GM21619 (cell line): ENCODE measurements at regions not wholly inside any gene's neighbourhood (a gene's known extent, or its start where the extent isn't known, plus 50 kb on each side); places are given as distances from the start of the nearest gene placed in this dataset.

ENCODE experiments used
- ATAC-seq: cut with Tn5 transposase; IDR thresholded peaks from one replicate; pipeline ENCODE4 v1.9.1; 2021; ENCODE audit not compliant: unreplicated experiment

DNA sequence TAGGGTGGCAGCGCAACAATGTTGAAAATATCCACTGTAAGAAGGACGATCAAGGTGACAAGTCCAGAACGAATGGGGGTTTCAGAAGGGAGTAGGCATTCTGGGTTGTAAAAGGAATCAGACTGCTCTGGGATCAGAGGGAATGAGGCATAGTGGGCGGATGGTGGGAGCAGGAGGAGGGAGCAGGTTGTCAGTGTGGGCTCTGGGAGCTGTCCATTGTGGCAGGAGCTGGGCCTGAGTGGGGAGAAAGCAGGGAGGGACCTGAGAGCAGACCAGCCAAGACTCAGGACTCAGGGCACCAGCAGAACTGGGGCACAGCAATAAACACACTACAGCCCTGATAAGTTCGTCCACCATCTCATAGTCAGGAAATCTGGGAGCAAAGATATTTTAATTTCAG lies 292.6 kb upstream of the MKI67 start:
- ATAC-seq = no peak

GRCh38 chr10:128419466-128420019 lies 293.3 kb upstream of the MKI67 start:
- ATAC-seq = no peak

- ATAC-seq = no peak
Observed at GRCh38 chr10:128420623-128421022, 294.4 kb upstream of the MKI67 start.

DNA sequence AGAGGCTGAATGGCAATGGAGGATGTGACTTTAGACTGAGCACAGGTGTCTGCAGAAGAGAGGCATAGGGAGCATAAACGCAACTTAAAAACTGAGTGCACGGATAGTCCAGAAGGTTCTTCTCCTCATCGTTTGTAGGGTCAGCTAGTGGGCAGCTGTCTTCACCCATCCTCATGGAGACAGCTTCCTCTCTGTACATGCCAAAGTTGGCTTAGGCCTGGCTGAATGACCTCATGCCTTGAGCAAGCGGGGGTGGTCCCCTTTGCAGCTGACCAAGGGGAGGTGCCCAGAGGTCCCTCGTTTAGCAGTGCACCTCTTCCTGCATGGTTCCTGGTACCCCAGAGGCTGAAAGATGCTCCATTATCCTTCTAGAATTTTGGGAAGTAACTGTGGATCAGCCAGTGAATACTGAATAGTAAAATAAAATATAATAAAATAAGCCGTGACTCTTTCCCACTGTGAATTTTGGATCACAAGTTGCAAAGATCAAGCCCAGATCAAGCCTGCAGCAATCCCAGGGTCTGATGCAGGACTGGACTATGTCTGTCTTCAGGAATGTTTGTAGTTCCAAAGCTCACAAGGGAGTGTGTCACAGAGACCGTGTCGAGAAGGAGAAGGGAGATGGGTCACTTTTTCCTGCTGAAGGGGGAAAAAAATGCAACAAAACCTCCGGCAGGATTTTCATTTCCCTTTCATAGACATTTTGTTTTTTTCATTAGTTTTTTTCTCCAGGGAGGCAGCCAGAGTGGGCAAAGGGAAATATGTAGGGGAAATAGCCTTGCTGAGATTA lies 295.3 kb upstream of the MKI67 start:
- no peak for ATAC-seq

GRCh38 chr10:128422190-128422589 lies 296.0 kb upstream of the MKI67 start:
- ATAC-seq = no peak

- no peak for ATAC-seq
Observed at GRCh38 chr10:128422999-128423398, 296.8 kb upstream of the MKI67 start.

DNA sequence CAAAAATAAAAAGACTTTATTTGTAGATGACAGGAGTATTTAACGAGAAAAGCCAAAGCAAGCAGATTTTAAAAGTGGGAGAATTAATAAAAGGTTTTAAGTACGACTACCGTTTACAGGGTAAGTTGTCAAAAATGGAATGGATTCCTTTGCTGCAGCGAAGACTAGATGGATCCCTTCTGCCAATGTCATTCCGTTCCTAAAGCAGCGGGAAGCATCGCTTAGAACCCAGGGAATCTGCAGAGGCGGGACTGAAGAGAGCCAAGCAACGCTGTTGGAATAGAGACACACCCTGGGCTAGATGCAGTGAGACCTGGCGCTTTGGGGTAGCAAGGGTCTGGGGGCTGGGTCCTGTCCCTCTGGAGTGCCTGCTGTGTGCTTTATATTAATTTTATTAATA lies 303.1 kb upstream of the MKI67 start:
- ATAC-seq = no peak

DNA sequence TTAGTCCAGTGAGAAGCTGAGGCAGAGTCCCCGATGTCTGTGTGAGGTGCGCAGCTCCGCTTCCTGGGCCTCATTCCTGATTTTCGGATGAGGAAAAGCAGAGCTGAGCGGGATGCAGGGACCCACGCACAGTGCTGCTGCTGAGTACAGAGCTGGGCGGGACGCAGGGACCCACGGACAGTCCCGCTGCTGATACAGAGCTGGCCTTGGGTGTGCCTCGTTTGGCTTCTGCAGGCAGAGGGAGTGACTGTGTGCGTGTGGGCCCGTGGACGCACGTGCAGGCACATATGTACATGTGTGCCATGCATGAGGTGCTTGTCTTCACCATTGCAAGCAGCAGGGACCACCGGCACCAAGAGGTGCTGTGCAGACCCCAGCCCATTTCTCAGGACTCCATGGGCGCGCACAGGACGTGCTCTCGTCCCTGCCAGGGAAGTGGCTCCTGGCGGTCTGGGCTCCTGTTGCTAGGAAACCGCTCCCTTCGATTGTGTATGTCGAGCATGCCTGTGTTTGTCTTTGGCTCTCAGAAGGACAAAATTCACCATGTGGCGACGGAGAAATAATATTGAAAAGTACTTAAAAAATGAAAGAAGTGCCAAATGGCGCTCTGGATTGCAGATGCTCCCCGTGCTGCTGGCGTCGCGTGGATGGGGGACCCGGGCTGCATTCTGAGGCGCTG lies 303.8 kb upstream of the MKI67 start:
- ATAC-seq = no peak

DNA sequence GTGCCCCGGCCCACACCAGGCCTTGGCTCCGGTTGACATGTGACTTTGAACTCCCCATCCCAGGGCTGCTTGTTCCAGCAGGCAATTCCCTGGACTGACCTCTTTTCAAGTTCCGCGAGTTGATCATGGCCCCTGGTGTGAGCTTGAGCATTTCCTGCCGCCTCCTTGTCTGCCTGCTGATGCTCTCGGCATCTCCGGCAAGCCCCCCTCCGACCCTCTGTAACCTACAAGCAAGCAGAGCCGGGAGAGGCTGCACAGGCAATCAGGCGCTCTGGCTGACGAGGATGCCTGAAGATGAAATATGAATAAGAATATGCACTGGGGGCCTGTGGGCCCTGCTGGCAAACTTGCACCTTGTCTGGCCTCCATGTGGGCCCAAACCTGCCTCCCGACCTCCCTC lies 304.9 kb upstream of the MKI67 start:
- no peak for ATAC-seq

DNA sequence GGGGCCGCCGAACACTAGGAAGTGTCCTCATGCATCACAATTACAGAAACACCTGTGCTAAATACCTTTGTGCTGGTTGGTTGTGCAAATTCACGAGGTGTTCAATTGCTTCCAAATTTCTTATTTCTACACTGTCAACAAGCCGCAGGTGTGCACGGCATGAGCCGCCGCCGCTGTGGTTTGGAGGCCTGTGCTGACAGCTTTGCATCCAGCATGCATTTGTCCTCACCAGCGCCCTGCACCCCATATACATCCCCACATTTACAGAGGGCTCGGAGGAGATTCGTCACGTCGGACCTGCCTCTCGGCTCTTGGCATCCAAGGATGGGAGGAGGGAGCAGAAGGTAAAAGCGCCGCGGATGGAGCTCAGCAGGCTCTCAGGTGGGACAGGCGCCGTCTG lies 305.3 kb upstream of the MKI67 start:
- no peak for ATAC-seq

GRCh38 chr10:128432011-128432410 lies 305.8 kb upstream of the MKI67 start:
- ATAC-seq = no peak

DNA sequence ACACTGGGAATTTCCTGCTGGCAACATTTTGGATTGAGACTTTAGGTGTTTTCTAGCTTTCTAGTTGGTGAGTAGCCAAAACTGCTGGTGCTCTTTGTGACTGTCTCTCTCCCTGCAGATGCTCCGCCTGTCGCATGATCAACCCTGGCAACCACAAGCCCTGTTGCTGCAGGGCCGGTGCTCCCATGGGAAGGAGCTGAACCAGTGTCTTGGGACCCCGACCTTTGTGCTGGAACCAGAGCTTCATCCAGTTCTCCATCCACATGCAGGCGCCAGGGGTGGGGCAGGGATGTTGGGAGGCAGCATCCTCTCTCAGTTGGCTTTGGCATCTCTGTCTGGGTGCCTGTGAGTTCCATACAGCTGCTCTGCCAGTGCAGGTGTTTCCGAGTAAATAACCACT lies 306.2 kb upstream of the MKI67 start:
- ATAC-seq = no peak

DNA sequence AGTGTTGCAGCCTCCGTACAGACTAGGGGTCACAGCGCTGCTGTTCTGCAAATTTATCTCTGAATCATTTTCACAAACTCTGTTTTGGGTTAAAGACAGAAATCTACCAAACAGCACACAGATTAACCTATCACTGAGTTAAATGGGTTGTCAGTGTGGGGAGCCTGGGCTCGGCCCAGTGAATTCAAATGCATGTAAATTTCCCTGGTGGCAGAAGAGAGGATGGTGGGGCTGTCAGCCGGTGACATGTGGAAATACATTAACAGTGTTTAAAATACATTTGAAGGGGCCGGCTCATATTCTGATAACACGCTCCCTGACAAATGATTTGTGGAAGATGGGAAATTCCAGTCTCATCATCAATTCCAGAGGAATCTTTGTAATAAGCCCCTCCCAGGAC lies 309.6 kb upstream of the MKI67 start:
- ATAC-seq = no peak

DNA sequence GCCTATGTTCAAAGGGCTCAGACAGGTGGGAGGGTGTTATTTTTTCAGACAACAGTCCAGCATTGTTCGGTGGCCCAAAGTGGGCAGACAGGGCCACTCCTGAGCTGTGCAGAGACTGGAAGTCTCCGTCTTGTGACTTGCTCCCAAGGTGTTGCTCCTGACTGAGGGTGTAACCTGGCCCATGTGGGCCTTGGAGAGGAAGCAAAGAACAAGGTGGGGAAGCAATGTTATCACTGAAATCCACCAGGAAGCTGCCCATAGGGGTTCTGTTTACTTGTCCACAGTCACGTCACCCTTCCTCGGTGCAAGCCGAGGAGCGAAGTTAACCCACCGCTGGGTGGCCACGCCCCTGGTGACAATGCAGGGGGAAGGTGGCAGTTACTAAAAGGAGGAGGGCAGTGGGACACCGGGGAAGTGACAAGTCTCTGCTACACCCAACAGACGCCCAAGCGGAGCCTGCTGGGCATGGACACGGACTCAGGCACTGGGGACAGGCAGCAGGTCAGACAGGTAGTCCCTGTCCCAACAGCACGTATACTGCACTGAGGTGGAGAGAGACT lies 311.6 kb upstream of the MKI67 start:
- ATAC-seq = no peak

GRCh38 chr10:128438417-128439063 lies 312.3 kb upstream of the MKI67 start:
- ATAC-seq = no peak

DNA sequence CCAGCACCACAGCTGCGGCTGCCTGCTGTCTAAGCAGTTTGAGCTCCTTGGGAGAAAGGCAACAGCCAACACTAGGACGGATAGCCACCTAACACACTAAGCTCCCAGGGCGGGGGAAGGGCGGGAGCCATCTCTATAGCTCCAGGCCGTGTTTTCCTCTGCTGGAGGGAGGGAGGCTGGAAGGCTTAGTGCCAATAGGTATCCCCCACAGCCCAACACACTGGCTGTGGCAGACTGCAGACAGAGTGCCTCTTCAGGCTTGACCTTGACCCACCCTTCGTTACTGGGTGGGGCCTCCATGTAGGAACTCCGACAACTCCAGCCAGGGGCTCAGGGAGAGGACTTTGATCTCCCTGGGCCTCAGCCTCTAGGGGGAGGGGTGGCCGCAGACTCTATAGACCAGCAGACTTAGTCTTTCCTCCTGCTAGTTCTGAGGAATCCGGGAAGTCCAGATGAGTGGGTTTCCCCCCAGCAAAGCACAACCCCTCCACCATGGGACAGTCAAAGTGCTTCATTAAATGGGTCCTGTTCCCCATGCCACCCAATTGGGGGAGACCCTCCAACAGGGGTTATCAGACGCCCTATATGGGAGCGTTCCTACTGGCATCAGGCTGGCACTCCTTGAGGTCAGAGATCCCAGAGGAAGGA lies 314.4 kb upstream of the MKI67 start:
- ATAC-seq = no peak

GRCh38 chr10:128443925-128444518 lies 317.8 kb upstream of the MKI67 start:
- no peak for ATAC-seq

- ATAC-seq = no peak
Observed at GRCh38 chr10:128448796-128449195, 322.6 kb upstream of the MKI67 start.

DNA sequence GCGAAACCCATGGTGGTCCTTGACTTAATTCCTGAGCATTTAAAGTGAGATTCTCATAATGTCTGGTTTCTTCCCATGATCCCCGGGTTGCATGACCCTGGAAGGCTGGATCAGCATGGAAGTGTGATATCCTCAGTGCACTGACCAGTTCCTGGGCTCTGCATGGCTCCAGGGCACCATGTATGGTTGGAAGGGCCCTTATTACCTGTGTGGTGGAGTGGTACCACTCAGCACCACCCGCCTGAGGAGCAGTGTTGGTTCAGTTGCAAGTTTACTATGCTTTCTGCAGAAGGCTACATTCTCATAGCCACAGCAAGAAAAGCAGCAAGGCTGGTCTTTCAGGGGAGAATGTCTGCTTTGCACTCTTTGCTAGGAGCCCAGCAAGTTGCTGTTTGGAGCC lies 325.7 kb upstream of the MKI67 start:
- ATAC-seq = no peak

- no peak for ATAC-seq
Observed at GRCh38 chr10:128456271-128456670, 330.0 kb upstream of the MKI67 start.

- no peak for ATAC-seq
Observed at GRCh38 chr10:128457136-128457535, 330.9 kb upstream of the MKI67 start.
